ENCODE measurements at regions not wholly inside any gene's neighbourhood (a gene's known extent, or its start where the extent isn't known, plus 50 kb on each side); places are given as distances from the start of the nearest gene placed in this dataset.

- no peak for TF ChIP-seq CTCF (optimal IDR thresholded peaks at IDR 0.05 in 1 of 3, IDR thresholded peaks at IDR 0.05 in 1 of 3, conservative IDR thresholded peaks at IDR 0.05 in 1 of 3; ENCODE audit: extremely low read depth in 1 of 3, insufficient read depth in 2 of 3, low read length in 3 of 3)
- no peak for TF ChIP-seq EZH2 (IDR thresholded peaks at IDR 0.05; ENCODE audit: low read length)
These were observed 1739.0 kb upstream of the C9orf72 start for GRCh38 chr9:29312327-29312726.

Data from keratinocyte (primary cell).